DOHH2 (cell line): ENCODE measurements at regions not wholly inside any gene's neighbourhood (a gene's known extent, or its start where the extent isn't known, plus 50 kb on each side); places are given as distances from the start of the nearest gene placed in this dataset.

ENCODE experiments used
- EZH2phosphoT487 ChIP-seq: fragments of 200-600 bp; sonication (generic); IDR thresholded peaks from 2 replicates; pipeline ENCODE4 v1.6.1; 2017; ENCODE audit warnings: borderline replicate concordance, mild to moderate bottlenecking, antibody characterized with exemption, low read length, moderate library complexity, mixed read lengths
- TF ChIP-seq, protein P1 (sequence below): fragments of 200-600 bp; sonication (generic); IDR thresholded peaks from one replicate; pipeline ENCODE4 v1.5.1; 2014; ENCODE audit warnings: antibody characterized with exemption, mild to moderate bottlenecking, low read depth, low read length; ENCODE audit not compliant: poor library complexity, severe bottlenecking

- TF ChIP-seq, protein P1, sequence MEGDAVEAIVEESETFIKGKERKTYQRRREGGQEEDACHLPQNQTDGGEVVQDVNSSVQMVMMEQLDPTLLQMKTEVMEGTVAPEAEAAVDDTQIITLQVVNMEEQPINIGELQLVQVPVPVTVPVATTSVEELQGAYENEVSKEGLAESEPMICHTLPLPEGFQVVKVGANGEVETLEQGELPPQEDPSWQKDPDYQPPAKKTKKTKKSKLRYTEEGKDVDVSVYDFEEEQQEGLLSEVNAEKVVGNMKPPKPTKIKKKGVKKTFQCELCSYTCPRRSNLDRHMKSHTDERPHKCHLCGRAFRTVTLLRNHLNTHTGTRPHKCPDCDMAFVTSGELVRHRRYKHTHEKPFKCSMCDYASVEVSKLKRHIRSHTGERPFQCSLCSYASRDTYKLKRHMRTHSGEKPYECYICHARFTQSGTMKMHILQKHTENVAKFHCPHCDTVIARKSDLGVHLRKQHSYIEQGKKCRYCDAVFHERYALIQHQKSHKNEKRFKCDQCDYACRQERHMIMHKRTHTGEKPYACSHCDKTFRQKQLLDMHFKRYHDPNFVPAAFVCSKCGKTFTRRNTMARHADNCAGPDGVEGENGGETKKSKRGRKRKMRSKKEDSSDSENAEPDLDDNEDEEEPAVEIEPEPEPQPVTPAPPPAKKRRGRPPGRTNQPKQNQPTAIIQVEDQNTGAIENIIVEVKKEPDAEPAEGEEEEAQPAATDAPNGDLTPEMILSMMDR = no peak
- TF ChIP-seq EZH2phosphoT487 = no peak
Observed at GRCh38 chr11:11770296-11770695, 71.5 kb upstream of the USP47 start.
